A549 (cell line): ENCODE measurements at regions not wholly inside any gene's neighbourhood (a gene's known extent, or its start where the extent isn't known, plus 50 kb on each side); places are given as distances from the start of the nearest gene placed in this dataset.

Experiments
- ATAC-seq, 2 experiments: fragments of 200-7000 bp in 1 of 2; fragments of >200 bp in 1 of 2; cut with Nextera tagmentation in 1 of 2; cut with Tn5 transposase in 1 of 2; 3 replicates each; pipeline versions ENCODE4 v1.8.0 to v1.9.1; 2018 to 2020; ENCODE audit warnings: mild to moderate bottlenecking in 1 of 2, moderate library complexity in 1 of 2
- CTCF ChIA-PET: fragments of 300-600 bp; sonication (Branson Sonifier 250); formaldehyde crosslinking; extraction: SDS; loops from one replicate; lab custom pipeline; 2021; ENCODE audit warnings: antibody characterized with exemption, inconsistent platforms; lab: Yijun Ruan, JAX
- POLR2A ChIA-PET: fragments of 350-600 bp; formaldehyde crosslinking; extraction: SDS; loops from one replicate; lab custom pipeline; 2021; ENCODE audit warnings: antibody characterized with exemption, inconsistent platforms; lab: Yijun Ruan, JAX
- DNase-seq, 2 experiments: peaks; one replicate each; pipeline versions ENCODE4 v3.0.0 to v3.0.0-alpha.2; 2011 to 2016; ENCODE audit warnings: low read depth in 1 of 2, low spot score in 1 of 2
- FAIRE-seq: peaks from 2 replicates; lab custom pipeline; 2011; peaks lifted over from hg19 to GRCh38; lab: Jason Lieb, UNC
- H3K27ac ChIP-seq, 2 experiments: fragments of >200 bp; sonication (Bioruptor Twin); formaldehyde crosslinking; 3 replicates each; pipeline ENCODE4 v1.5.1; 2016 to 2017
- H3K4me1 ChIP-seq: fragments of >200 bp; sonication (Bioruptor Twin); formaldehyde crosslinking; 3 replicates; pipeline ENCODE4 v1.6.1; 2016
- H3K4me2 ChIP-seq: fragments of >200 bp; sonication (Bioruptor Twin); formaldehyde crosslinking; 3 replicates; pipeline ENCODE4 v1.6.1; 2016
- H3K4me3 ChIP-seq: fragments of >200 bp; sonication (Bioruptor Twin); formaldehyde crosslinking; 3 replicates; pipeline ENCODE4 v1.5.1; 2016
- H3K9me3 ChIP-seq: fragments of >200 bp; sonication (Bioruptor Twin); formaldehyde crosslinking; 3 replicates; pipeline ENCODE4 v1.6.1; 2016
- BHLHE40 ChIP-seq: IDR thresholded peaks from 2 replicates; pipeline ENCODE4 v1.6.1; 2012; ENCODE audit warnings: low read depth, low read length, inconsistent platforms
- CEBPB ChIP-seq, 2 experiments: fragments of >200 bp in 1 of 2; sonication (Bioruptor Twin) in 1 of 2; formaldehyde crosslinking in 1 of 2; IDR thresholded peaks; 2 replicates each; pipeline ENCODE4 v1.6.1; 2012 to 2016
- CHD4 ChIP-seq: fragments of 200-600 bp; sonication (generic); IDR thresholded peaks from 2 replicates; pipeline ENCODE4 v1.6.1; 2016; ENCODE audit warnings: antibody characterized with exemption, mild to moderate bottlenecking, borderline replicate concordance
- EHF ChIP-seq: fragments of 250-450 bp; sonication (Bioruptor Pico); IDR thresholded peaks from 2 replicates; pipeline ENCODE4 v1.5.0; 2020; ENCODE audit warnings: mild to moderate bottlenecking
- EP300 ChIP-seq, 2 experiments: fragments of >200 bp; sonication (Bioruptor Twin); formaldehyde crosslinking; IDR thresholded peaks; 2 replicates in 1 of 2; 3 replicates in 1 of 2; pipeline ENCODE4 v1.6.1; 2016 to 2017
- ESRRA ChIP-seq: fragments of 150-350 bp; IDR thresholded peaks from 2 replicates; pipeline ENCODE4 v1.6.1; 2014; ENCODE audit warnings: mild to moderate bottlenecking, low read length, borderline replicate concordance
- FOSB ChIP-seq: fragments of 250-450 bp; sonication (Bioruptor Pico); IDR thresholded peaks from 2 replicates; pipeline ENCODE4 v1.5.0; 2020; ENCODE audit warnings: mild to moderate bottlenecking, moderate library complexity
- FOXS1 ChIP-seq: fragments of 250-450 bp; sonication (Bioruptor Pico); IDR thresholded peaks from 2 replicates; pipeline ENCODE4 v1.5.0; 2020; ENCODE audit warnings: mild to moderate bottlenecking, moderate library complexity
- HEYL ChIP-seq: fragments of 250-450 bp; sonication (Bioruptor Pico); IDR thresholded peaks from 2 replicates; pipeline ENCODE4 v1.8.0; 2021; ENCODE audit warnings: mild to moderate bottlenecking, moderate library complexity
- HOXB13 ChIP-seq: fragments of 250-450 bp; sonication (Bioruptor Pico); IDR thresholded peaks from 2 replicates; pipeline ENCODE4 v1.5.0; 2020; ENCODE audit warnings: low read depth, mild to moderate bottlenecking, moderate library complexity
- HOXB5 ChIP-seq: fragments of 250-450 bp; sonication (Bioruptor Pico); IDR thresholded peaks from 2 replicates; pipeline ENCODE4 v1.5.0; 2020; ENCODE audit warnings: mild to moderate bottlenecking, moderate library complexity
- JUN ChIP-seq, 2 experiments: fragments of >200 bp; sonication (Bioruptor Twin); formaldehyde crosslinking; IDR thresholded peaks; 2 replicates in 1 of 2; 3 replicates in 1 of 2; pipeline ENCODE4 v1.6.1; 2016 to 2017
- KDM1A ChIP-seq: fragments of 200-600 bp; sonication (generic); IDR thresholded peaks from 2 replicates; pipeline ENCODE4 v1.6.1; 2016; ENCODE audit warnings: low read depth, mild to moderate bottlenecking
- MAFK ChIP-seq: fragments of 450-650 bp; IDR thresholded peaks from 2 replicates; pipeline ENCODE4 v1.6.1; 2014; ENCODE audit not compliant: partially characterized antibody
- MAZ ChIP-seq: fragments of 150-350 bp; IDR thresholded peaks from 2 replicates; pipeline ENCODE4 v1.6.1; 2014; ENCODE audit warnings: antibody characterized with exemption, low read depth, low read length, borderline replicate concordance
- MYC ChIP-seq: IDR thresholded peaks from 2 replicates; pipeline ENCODE4 v1.6.1; 2012; ENCODE audit warnings: mild to moderate bottlenecking, inconsistent platforms, low read length, improper control_type of control experiment, borderline replicate concordance
- NFE2L2 ChIP-seq: fragments of 150-350 bp; conservative IDR thresholded peaks from 2 replicates; pipeline ENCODE4 v1.6.1; 2014; ENCODE audit warnings: low read length
- NPAS2 ChIP-seq: fragments of 250-450 bp; sonication (Bioruptor Pico); IDR thresholded peaks from 2 replicates; pipeline ENCODE4 v1.8.0; 2022; ENCODE audit warnings: mild to moderate bottlenecking, moderate library complexity, borderline replicate concordance
- POLR2A ChIP-seq: IDR thresholded peaks from 2 replicates; pipeline ENCODE4 v1.6.1; 2012; ENCODE audit warnings: mild to moderate bottlenecking, low read length
- SMC3 ChIP-seq: fragments of >200 bp; sonication (Bioruptor Twin); formaldehyde crosslinking; IDR thresholded peaks from 3 replicates; pipeline ENCODE4 v1.6.1; 2018; ENCODE audit warnings: inconsistent platforms
- TP53 ChIP-seq: fragments of 250-450 bp; sonication (Bioruptor Pico); IDR thresholded peaks from 2 replicates; pipeline ENCODE4 v1.5.0; 2021; ENCODE audit warnings: mild to moderate bottlenecking, moderate library complexity
- ZFP36 ChIP-seq: fragments of 450-650 bp; IDR thresholded peaks from 2 replicates; pipeline ENCODE4 v1.6.1; 2014; ENCODE audit warnings: borderline replicate concordance; ENCODE audit not compliant: partially characterized antibody
- ZNF302 ChIP-seq: fragments of 250-450 bp; sonication (Bioruptor Pico); IDR thresholded peaks from 2 replicates; pipeline ENCODE4 v1.9.0; 2021; ENCODE audit warnings: inconsistent platforms, mild to moderate bottlenecking, moderate library complexity
- WGBS: methylation state at CpG from one replicate; pipeline ENCODE4 v1.1.6; 2017; ENCODE audit errors: missing lambda C conversion rate; 5-methylcytosine and 5-hydroxymethylcytosine counted together
- TF ChIP-seq, protein P1 (sequence below): IDR thresholded peaks from 2 replicates; pipeline ENCODE4 v1.6.1; 2012
- TF ChIP-seq, protein P2 (sequence below): IDR thresholded peaks from 2 replicates; pipeline ENCODE4 v1.6.1; 2012
- TF ChIP-seq, protein P3 (sequence below): fragments of 450-650 bp; IDR thresholded peaks from 2 replicates; pipeline ENCODE4 v1.6.1; 2014; ENCODE audit warnings: antibody characterized with exemption
- TF ChIP-seq, protein P4 (sequence below): fragments of 150-350 bp; IDR thresholded peaks from 2 replicates; pipeline ENCODE4 v1.6.1; 2014; ENCODE audit warnings: low read depth, mild to moderate bottlenecking, low read length

DNA sequence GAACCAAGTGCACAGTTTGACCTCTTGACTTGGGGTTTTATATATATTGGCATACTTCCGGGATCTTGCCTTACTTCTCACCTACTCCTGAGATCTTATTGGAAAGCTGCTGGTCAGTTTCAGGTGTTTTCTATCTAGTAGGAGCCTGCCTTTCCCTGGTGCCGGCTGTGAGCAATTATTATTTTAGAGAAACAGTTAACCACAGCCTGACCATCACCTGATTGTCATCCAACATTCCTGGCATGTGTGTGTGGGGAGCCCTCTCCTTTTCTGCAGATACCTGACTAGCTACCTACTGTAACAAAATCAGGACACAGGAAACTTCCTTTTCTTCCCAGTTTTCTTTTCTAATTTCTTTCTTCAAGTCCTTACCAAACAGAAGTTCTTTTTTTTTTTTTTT is 220.4 kb downstream of the ATP23 start:
- 71% methylated on average over 2 of the region's 2 CpGs for WGBS
- H3K9me3 ChIP-seq = no peaks in the 10 kb centered on the region
- DNase-seq = no peak
- no peaks in the 10 kb centered on the region for H3K4me1 ChIP-seq
- ChIA-PET POLR2A (no interaction called here), CTCF (no interaction called here)
- no peak for FAIRE-seq
- H3K27ac ChIP-seq = no peak overlapping the region
- no peak overlapping the region for H3K4me2 ChIP-seq
- ATAC-seq = no peak
- no peak for TF ChIP-seq SMC3
- no peak for TF ChIP-seq KDM1A
- TF ChIP-seq TP53 = no peak
- no peak for TF ChIP-seq FOXS1 (CRISPR knock-in tag)
- TF ChIP-seq FOSB (CRISPR knock-in tag) = no peak
- TF ChIP-seq POLR2A = no peak
- TF ChIP-seq CEBPB (IDR thresholded peaks at IDR 0.05) = no peak
- TF ChIP-seq, protein P1, sequence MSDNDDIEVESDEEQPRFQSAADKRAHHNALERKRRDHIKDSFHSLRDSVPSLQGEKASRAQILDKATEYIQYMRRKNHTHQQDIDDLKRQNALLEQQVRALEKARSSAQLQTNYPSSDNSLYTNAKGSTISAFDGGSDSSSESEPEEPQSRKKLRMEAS = no peak
- TF ChIP-seq, all 56 proteins: peak for 0
- H3K4me3 ChIP-seq = no peak overlapping the region

DNA sequence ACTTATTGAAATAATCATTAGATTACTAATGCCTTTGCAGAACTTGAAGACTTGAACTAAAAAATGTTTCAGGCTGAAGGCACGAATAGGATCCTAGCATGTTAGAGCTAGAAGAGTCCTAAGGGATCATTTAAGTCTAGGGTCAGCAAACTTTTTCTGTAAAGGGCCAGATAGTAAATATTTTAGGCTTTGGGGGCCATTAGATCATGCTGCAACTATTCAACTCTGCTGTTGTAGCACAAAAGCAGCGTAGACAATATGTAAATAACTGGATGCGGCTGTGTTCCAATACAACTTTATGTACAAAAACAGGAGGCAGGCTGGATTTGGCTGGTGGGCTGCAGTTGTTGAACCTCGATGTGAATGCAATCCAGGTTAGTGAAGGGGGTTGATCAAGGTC is 221.7 kb downstream of the ATP23 start:
- 55% methylated on average over 4 of the region's 4 CpGs for WGBS
- Histone ChIP-seq H3K9me3 (no peaks in the 10 kb centered on the region), H3K27ac (no peak overlapping the region), H3K4me1 (no peaks in the 10 kb centered on the region), H3K4me2 (no peak overlapping the region), H3K4me3 (no peak overlapping the region)
- ChIA-PET CTCF (no interaction called here), POLR2A (no interaction called here)
- DNase-seq = no peak
- no peak for FAIRE-seq
- ATAC-seq = no peak
- TF ChIP-seq MAFK = no peak
- TF ChIP-seq HOXB13 (CRISPR knock-in tag) = no peak
- TF ChIP-seq ZFP36 = no peak
- TF ChIP-seq ZNF302 (CRISPR knock-in tag) = no peak
- TF ChIP-seq, protein P2, sequence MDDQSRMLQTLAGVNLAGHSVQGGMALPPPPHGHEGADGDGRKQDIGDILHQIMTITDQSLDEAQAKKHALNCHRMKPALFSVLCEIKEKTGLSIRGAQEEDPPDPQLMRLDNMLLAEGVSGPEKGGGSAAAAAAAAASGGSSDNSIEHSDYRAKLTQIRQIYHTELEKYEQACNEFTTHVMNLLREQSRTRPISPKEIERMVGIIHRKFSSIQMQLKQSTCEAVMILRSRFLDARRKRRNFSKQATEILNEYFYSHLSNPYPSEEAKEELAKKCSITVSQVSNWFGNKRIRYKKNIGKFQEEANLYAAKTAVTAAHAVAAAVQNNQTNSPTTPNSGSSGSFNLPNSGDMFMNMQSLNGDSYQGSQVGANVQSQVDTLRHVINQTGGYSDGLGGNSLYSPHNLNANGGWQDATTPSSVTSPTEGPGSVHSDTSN = no peak
- TF ChIP-seq, protein P3, sequence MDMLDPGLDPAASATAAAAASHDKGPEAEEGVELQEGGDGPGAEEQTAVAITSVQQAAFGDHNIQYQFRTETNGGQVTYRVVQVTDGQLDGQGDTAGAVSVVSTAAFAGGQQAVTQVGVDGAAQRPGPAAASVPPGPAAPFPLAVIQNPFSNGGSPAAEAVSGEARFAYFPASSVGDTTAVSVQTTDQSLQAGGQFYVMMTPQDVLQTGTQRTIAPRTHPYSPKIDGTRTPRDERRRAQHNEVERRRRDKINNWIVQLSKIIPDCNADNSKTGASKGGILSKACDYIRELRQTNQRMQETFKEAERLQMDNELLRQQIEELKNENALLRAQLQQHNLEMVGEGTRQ = no peak
- no peak for TF ChIP-seq HEYL (CRISPR knock-in tag)
- no peak for TF ChIP-seq CHD4
- no peak for TF ChIP-seq MYC
- no peak for TF ChIP-seq CEBPB (IDR thresholded peaks at IDR 0.05)
- no peak for TF ChIP-seq HOXB5 (CRISPR knock-in tag)
- TF ChIP-seq MAZ = no peak
- TF ChIP-seq ESRRA = no peak

DNA sequence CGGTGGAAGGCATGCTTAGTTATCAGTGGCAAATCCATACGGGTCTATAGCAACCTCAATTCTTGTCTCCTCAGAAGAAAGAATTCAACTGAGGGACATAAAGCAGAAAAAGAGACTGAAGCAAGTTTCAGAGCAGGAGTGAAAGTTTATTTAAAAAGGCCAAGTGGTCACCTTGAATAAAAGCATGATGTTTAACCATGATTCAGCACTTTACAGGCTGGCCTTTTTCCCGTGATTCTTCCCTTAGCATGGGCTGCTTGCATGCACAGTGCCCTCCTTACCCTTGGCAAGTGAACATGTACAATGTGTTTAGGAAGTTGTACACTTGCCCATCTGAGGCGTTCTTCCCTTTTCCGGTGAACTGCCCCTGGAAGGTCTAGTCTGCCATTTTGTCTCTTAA is 225.3 kb downstream of the ATP23 start:
- H3K9me3 ChIP-seq = no peaks in the 10 kb centered on the region
- ChIA-PET POLR2A (no interaction called here), CTCF (no interaction called here)
- peaks cover 1% of the 10 kb centered on the region; the same call in 1 of the 3 replicates for H3K4me1 ChIP-seq
- H3K4me2 ChIP-seq = no peak overlapping the region
- no peak for ATAC-seq
- no peak overlapping the region for H3K27ac ChIP-seq
- no peak for DNase-seq
- no peak for FAIRE-seq
- H3K4me3 ChIP-seq = no peak overlapping the region
- WGBS = 57% methylated on average over 5 of the region's 5 CpGs
- TF ChIP-seq EP300 (IDR thresholded peaks at IDR 0.05) (no peak), MAFK (peak; percentile 88), NFE2L2 (peak; percentile 41; the same call in 1 of the 2 replicates)

DNA sequence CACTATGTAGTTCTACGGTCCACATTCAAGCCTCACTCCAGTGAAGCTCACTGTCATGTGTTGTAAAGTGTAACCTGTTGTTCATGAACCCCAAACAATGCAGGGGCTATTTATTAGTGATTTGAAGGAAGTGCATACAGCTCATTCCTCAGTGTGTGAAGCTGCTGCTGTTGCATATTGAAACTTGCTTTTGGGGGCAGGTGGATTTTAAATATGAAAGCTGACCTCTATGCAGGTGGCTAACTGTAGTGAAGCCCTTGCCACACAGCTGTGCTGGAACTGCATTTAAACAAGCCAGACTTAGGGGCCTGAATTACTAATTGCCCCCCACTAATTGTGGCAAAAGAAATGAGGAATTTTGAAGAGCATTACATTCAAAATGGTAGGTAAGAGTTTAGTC is 226.3 kb downstream of the ATP23 start:
- ChIA-PET POLR2A (no interaction called here), CTCF (interaction anchor here (1.3 kb wide), 1 partner anchor 9 kb away, joined by 3 read pairs; no protein-coding TSS in a partner anchor)
- H3K9me3 ChIP-seq = no peaks in the 10 kb centered on the region
- H3K4me2 ChIP-seq = no peak overlapping the region
- no peak for TF ChIP-seq HOXB5 (CRISPR knock-in tag)
- TF ChIP-seq, protein P4, sequence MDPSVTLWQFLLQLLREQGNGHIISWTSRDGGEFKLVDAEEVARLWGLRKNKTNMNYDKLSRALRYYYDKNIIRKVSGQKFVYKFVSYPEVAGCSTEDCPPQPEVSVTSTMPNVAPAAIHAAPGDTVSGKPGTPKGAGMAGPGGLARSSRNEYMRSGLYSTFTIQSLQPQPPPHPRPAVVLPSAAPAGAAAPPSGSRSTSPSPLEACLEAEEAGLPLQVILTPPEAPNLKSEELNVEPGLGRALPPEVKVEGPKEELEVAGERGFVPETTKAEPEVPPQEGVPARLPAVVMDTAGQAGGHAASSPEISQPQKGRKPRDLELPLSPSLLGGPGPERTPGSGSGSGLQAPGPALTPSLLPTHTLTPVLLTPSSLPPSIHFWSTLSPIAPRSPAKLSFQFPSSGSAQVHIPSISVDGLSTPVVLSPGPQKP = no peak
- TF ChIP-seq, protein P1 = no peak
- TF ChIP-seq NPAS2 = no peak
- TF ChIP-seq KDM1A = no peak
- TF ChIP-seq JUN (IDR thresholded peaks at IDR 0.05) = no peak
- TF ChIP-seq EHF (CRISPR knock-in tag) = no peak
- TF ChIP-seq SMC3 = no peak
- TF ChIP-seq HEYL (CRISPR knock-in tag) = no peak
- TF ChIP-seq BHLHE40 = no peak
- H3K4me3 ChIP-seq = no peak overlapping the region
- H3K4me1 ChIP-seq = peaks cover 3% of the 10 kb centered on the region; the same call in 1 of the 3 replicates
- WGBS = 7% methylated on average over 1 of the region's 1 CpG
- DNase-seq (no peak), FAIRE-seq (no peak), ATAC-seq (no peak)
- no peak overlapping the region for H3K27ac ChIP-seq
